ENCODE measurements at regions not wholly inside any gene's neighbourhood (a gene's known extent, or its start where the extent isn't known, plus 50 kb on each side); places are given as distances from the start of the nearest gene placed in this dataset.

- no peaks in the 10 kb centered on the region for H4K20me1 ChIP-seq (ENCODE audit: control insufficient read depth, insufficient read depth)
- no peak overlapping the region for H3K4me3 ChIP-seq
- ChIA-PET SMC1A (ENCODE audit: uncharacterized antibody, unreplicated experiment) (interaction anchor here (0.7 to 0.8 kb wide), 2 partner anchors 14 to 242 kb away, joined by 3 read pairs; no protein-coding TSS in a partner anchor), CTCF (no interaction called here), POLR2A (interaction anchor here (1.0 kb wide), 1 partner anchor 20 kb away, joined by 3 read pairs; no protein-coding TSS in a partner anchor), RAD21 (ENCODE audit: unreplicated experiment) (interaction anchor here (0.6 kb wide), 1 partner anchor 1504 kb away, joined by 3 read pairs; no protein-coding TSS in a partner anchor)
- no peak for TF ChIP-seq RFX5 (IDR thresholded peaks at IDR 0.05; ENCODE audit: low read depth, low read length)
- no peak for TF ChIP-seq DPF2 (IDR thresholded peaks at IDR 0.05)
- no peak for TF ChIP-seq KLF5 (IDR thresholded peaks at IDR 0.05; ENCODE audit: partially characterized antibody)
- no peak for TF ChIP-seq E4F1 (IDR thresholded peaks at IDR 0.05; ENCODE audit: borderline replicate concordance, partially characterized antibody)
- TF ChIP-seq MAX (IDR thresholded peaks at IDR 0.05; ENCODE audit: low read depth, low read length): no peak
- H3K79me2 ChIP-seq (ENCODE audit: control insufficient read depth, insufficient read depth, low read length): no peaks in the 10 kb centered on the region
- no peaks in the 10 kb centered on the region for H3K36me3 ChIP-seq (ENCODE audit: control insufficient read depth in 2 of 2, insufficient read depth in 2 of 2, low read length in 1 of 2)
- H3K4me2 ChIP-seq (ENCODE audit: control insufficient read depth, insufficient read depth): no peak overlapping the region
- no peaks in the 10 kb centered on the region for H3K9me3 ChIP-seq (replicated peaks; ENCODE audit: control insufficient read depth, insufficient read depth, low read length)
- intact Hi-C loops (cut with micrococcal nuclease; ENCODE audit: unreplicated experiment) (no loop called here), in situ Hi-C loops (cut with MboI) (no loop called here)
- no peak overlapping the region for H3K27ac ChIP-seq (ENCODE audit: control insufficient read depth, insufficient read depth)
- ATAC-seq (no peak), DNase-seq (ENCODE audit: low read depth, low spot score) (no peak), FAIRE-seq (no peak)
- H3K4me1 ChIP-seq (ENCODE audit: control insufficient read depth, insufficient read depth, low read length): no peaks in the 10 kb centered on the region
- WGBS (ENCODE audit: insufficient coverage, insufficient replicate concordance, low lambda C conversion rate, missing lambda C conversion rate): 28% methylated on average over 4 of the region's 4 CpGs
- no peaks in the 10 kb centered on the region for H3K27me3 ChIP-seq (replicated peaks in 1 of 2; ENCODE audit: control insufficient read depth in 2 of 2, insufficient read depth in 2 of 2, low read length in 1 of 2)
- BruUV-seq (replicated peaks): no TSS peak
- H3K9ac ChIP-seq (ENCODE audit: control insufficient read depth, insufficient read depth, low read length): no peak overlapping the region
- no peak overlapping the region for H2AFZ ChIP-seq (ENCODE audit: control insufficient read depth, low read depth, low read length)
Measured at GRCh38 chr9:2480255-2480837, 141.2 kb upstream of the VLDLR start.
